GM20000 (cell line): ENCODE measurements at regions not wholly inside any gene's neighbourhood (a gene's known extent, or its start where the extent isn't known, plus 50 kb on each side); places are given as distances from the start of the nearest gene placed in this dataset.

ENCODE experiments used
- DNase-seq: peaks from one replicate; pipeline ENCODE4 v3.0.0; 2012; ENCODE audit warnings: low spot score
- TF ChIP-seq, protein P1 (sequence below): IDR thresholded peaks from 2 replicates; pipeline ENCODE4 v1.5.1; 2012; ENCODE audit warnings: mild to moderate bottlenecking, control low read depth; ENCODE audit errors: extremely low read depth, missing control alignments

DNA sequence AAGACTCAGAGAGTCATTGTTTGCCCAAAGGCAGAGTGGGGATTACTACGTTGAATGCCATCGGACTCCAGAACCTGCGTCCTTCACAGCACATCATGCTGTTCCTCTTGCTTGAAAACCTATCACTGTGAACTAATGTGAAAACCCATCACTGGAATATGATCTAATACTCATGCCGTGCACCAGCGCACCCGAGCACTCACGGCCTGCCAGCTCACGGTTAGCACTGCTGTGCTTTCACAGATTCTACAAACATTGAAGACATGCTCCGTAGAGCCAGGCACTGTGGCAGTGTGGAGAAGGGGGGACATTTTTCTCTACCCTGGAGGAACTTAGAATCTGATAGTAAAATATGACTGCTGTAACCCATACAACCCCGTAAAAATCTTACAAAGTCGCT lies 350.4 kb downstream of the C16orf95 start:
- TF ChIP-seq, protein P1, sequence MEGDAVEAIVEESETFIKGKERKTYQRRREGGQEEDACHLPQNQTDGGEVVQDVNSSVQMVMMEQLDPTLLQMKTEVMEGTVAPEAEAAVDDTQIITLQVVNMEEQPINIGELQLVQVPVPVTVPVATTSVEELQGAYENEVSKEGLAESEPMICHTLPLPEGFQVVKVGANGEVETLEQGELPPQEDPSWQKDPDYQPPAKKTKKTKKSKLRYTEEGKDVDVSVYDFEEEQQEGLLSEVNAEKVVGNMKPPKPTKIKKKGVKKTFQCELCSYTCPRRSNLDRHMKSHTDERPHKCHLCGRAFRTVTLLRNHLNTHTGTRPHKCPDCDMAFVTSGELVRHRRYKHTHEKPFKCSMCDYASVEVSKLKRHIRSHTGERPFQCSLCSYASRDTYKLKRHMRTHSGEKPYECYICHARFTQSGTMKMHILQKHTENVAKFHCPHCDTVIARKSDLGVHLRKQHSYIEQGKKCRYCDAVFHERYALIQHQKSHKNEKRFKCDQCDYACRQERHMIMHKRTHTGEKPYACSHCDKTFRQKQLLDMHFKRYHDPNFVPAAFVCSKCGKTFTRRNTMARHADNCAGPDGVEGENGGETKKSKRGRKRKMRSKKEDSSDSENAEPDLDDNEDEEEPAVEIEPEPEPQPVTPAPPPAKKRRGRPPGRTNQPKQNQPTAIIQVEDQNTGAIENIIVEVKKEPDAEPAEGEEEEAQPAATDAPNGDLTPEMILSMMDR: no peak
- DNase-seq: no peak

DNA sequence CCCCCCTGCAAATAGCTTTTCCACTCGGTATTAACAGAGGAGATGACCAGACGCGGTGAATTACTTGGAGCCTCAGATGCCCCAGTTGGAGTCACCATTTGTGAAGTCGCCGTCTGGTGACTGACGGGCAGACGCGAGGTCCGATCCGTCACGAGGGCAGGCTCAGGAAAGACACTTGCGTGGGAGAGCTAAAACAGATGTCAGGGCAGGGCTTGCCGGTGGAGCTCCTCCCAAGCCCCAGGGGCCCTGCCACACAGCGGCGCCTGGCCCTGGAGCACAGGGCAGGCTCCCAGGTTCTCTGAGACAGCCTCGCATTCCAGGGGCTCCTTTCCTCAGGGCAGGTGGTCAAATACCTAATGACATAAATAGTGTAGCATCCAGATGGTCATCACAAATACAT lies 348.3 kb downstream of the C16orf95 start:
- TF ChIP-seq, protein P1: no peak
- no peak for DNase-seq

DNA sequence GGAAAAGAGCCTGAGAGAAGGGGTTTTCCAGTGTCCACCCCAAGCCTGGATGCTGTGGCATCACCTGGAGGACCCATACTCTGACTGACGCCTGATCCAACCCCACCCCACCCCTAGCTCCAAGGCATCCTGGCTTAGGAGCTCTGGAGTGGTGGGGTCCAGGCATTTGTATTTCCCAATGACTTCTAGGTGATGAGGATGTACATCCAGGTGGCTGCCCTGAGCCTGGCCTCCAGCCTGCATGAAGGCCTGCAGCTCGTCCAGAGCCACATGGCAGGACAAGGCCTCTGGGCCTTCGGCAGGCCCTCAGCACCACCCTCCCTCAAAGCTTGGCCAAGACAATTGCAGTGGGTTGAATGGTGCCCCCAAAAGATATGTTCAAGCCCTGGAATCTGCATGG lies 347.5 kb downstream of the C16orf95 start:
- TF ChIP-seq, protein P1: no peak
- DNase-seq: no peak

DNA sequence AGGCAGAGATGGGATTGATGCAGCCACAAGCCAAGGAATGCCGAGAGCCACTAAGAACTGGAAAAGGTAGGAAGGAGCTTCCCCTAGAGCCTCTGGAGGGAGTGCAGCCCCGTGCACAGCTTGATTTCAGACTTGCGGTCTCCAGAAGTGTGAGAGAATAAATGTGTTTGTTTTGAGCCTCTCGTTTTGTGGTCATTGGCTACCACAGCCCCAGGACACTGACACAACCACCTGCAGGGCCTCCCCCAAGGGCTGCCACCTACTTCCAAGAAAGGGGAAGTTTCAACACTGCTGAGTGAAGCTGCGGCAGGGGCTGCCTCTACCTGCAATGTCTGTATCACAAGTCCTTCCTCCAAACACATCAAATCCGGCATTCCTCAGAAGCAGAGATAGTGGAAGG lies 346.9 kb downstream of the C16orf95 start:
- TF ChIP-seq, protein P1: no peak
- DNase-seq: no peak

DNA sequence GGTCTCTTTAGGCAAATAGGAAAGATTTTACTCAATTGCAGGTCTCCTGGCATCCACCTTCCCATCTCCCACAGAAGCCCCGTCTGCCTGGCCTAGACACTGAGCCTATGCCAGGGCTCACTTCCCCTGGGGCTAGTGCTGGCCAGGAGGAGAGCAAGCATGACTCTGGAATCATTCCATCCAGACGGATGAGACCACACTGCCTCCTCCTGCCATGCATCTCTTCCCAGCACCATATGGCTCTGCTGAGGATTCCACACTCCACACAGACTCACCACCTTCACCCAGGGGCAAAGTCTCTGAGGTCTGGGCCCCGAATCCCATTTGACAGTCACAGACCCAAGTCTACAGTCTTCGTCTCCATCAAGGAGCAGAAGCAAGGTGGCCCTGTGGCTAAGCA lies 346.5 kb downstream of the C16orf95 start:
- TF ChIP-seq, protein P1: no peak
- no peak for DNase-seq

DNA sequence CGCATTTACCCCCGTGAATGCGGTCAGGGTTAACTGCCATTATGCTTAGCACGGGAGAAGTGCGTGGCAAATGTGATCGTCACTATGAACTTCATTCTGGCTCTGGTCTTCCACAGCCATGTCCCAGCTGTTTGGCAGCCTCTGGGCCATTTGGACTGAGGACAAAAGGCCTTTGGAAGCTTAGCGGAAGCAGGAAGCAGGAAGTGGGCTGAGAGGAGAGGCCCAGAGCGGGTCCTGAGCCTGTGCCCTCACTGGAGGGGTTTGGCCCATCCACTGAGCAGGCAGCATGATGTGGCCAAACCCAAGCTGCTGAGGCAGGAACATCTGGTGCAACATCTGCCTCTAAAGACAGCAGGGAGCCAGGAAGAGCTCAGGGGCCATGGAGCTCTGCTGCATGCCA lies 345.9 kb downstream of the C16orf95 start:
- DNase-seq: no peak
- TF ChIP-seq, protein P1: no peak

DNA sequence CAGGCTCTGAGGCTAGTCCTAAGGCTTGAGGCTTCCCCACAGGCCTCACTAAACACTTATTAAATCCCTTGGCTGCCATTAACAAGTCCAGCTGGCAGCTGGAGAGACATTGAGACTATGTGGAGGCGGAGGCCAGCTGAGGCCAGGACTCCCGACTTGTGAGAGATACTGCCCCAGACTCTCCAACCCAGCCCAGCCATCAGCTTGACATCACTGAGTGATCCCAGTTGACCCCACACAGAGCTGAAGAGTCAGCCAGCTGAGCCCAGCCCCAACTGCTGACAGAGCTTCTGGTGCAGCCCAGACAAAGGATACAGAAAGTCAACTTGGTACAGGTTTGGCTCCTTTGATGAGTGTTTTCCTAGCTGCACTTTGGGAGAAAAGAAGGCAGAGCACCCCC lies 343.1 kb downstream of the C16orf95 start:
- no peak for DNase-seq
- TF ChIP-seq, protein P1: no peak

DNA sequence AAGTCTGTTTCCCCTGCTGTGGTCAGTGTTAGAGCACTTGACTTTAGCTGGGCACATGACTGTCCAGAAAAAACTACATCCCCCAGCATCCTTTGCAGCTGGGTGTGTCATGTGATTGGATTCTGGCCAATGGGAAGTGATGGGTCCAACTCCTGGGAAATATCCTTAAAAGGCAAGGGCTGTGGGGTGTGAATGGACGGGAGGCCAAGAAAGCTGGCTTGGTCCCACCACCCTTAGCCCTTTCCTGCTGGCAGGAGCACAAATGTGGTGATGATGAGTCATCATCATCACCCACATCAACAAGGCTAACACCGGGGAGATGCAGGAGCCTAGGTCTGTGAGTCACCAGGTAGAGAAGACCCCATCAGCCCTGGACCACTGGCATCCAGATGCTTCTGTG lies 341.7 kb downstream of the C16orf95 start:
- TF ChIP-seq, protein P1: no peak
- no peak for DNase-seq
